A673 (cell line): ENCODE measurements at regions not wholly inside any gene's neighbourhood (a gene's known extent, or its start where the extent isn't known, plus 50 kb on each side); places are given as distances from the start of the nearest gene placed in this dataset.
"Not testable (repeated sequence)": the region's sequence is repeated elsewhere in the genome, so short reads cannot be mapped to it uniquely, and the experiment has no call there.

Experiments used
- CTCF ChIP-seq: fragments of 300-800, 200-600 bp; sonication (generic); conservative IDR thresholded peaks from 2 replicates; pipeline ENCODE4 v1.5.1; 2017; ENCODE audit warnings: low read depth, mild to moderate bottlenecking, antibody characterized with exemption, low read length, moderate library complexity, mixed read lengths
- EZH2 ChIP-seq: fragments of 200-600 bp; sonication (generic); IDR thresholded peaks from 2 replicates; pipeline ENCODE4 v1.6.1; 2017; ENCODE audit warnings: borderline replicate concordance, low read depth, mild to moderate bottlenecking, mixed read lengths, antibody characterized with exemption, low read length; ENCODE audit not compliant: poor library complexity, severe bottlenecking

DNA sequence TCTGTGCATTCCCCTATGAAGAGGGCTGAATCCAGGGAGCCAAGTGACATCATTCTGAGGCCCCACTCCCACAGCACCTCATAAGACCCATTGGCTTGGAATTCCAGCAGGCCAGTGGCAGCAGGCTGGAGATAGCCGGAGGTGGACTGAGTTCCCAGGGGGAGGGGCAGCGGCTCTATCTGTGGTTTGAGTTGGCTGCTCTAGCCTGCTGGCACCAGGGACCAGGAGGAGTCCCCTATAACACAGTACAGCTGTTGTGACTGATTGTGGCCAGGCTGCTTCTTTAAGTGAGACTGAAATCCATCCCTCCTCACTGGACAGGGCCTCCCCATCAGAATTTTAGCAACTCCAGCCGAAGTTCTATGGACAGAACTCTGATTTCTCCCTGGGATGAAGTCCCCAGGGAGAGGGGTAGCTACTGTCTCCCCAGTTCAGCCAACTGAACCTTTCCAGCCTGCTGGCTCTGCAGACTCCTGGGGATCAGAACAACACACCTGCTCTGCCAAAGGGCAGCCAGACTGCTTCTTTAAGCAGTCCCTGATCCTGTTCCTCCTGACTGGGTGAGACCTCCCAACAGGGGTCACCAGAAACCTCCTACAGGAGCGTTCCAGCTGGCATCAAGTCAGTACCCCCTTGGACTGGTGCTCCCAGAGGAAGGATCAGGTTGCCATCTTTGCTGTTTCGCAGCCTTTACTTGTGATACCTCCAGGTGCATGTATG is 4214.8 kb upstream of the OR11H1 start:
- not testable (repeated sequence) for TF ChIP-seq CTCF, EZH2
